Spleen (tissue), 11 donors: ENCODE measurements at regions not wholly inside any gene's neighbourhood (a gene's known extent, or its start where the extent isn't known, plus 50 kb on each side); places are given as distances from the start of the nearest gene placed in this dataset.

Experiments used
- DNase-seq: peaks from one replicate; pipeline ENCODE4 v3.0.0-alpha.2; 2020
- H3K27ac ChIP-seq, 8 donors: fragments of 200-600 bp; sonication (generic) in 7 of 8; 1 replicate in 4 of 8; 2 replicates in 4 of 8; pipeline versions ENCODE4 v1.5.0 to v1.8.0; 2016 to 2021; ENCODE audit warnings: inconsistent platforms in 4 of 8, mild to moderate bottlenecking in 4 of 8, moderate library complexity in 1 of 8
- H3K27me3 ChIP-seq, 7 donors: fragments of 200-600 bp; sonication (generic) in 6 of 7; replicated peaks in 1 of 7; 1 replicate in 4 of 7; 2 replicates in 3 of 7; pipeline versions ENCODE4 v1.5.0 to v1.8.0; 2016 to 2021; ENCODE audit warnings: inconsistent platforms in 3 of 7, mild to moderate bottlenecking in 1 of 7
- H3K36me3 ChIP-seq, 6 donors: fragments of 200-600 bp; sonication (generic) in 5 of 6; 1 replicate in 4 of 6; 2 replicates in 2 of 6; pipeline versions ENCODE4 v1.5.0 to v1.8.0; 2016 to 2021; ENCODE audit warnings: inconsistent platforms in 2 of 6
- H3K4me1 ChIP-seq, 6 donors: fragments of 200-600 bp; sonication (generic) in 5 of 6; 1 replicate in 3 of 6; 2 replicates in 3 of 6; pipeline versions ENCODE4 v1.5.0 to v1.8.0; 2016 to 2021; ENCODE audit warnings: inconsistent platforms in 3 of 6
- H3K4me3 ChIP-seq, 8 donors: fragments of 200-600 bp; sonication (generic) in 7 of 8; 1 replicate in 4 of 8; 2 replicates in 4 of 8; pipeline versions ENCODE4 v1.5.0 to v1.8.0; 2016 to 2021; ENCODE audit warnings: inconsistent platforms in 4 of 8, mild to moderate bottlenecking in 4 of 8, moderate library complexity in 2 of 8
- H3K9me3 ChIP-seq, 8 donors: fragments of 200-600 bp; sonication (generic) in 7 of 8; 1 replicate in 4 of 8; 2 replicates in 4 of 8; pipeline versions ENCODE4 v1.5.0 to v1.8.0; 2016 to 2021; ENCODE audit warnings: inconsistent platforms in 4 of 8
- POLR2A ChIP-seq, 3 donors: fragments of 450-650 bp; IDR thresholded peaks; one replicate each; pipeline ENCODE4 v1.5.1; 2017; ENCODE audit warnings: antibody characterized with exemption in 3 of 3, mild to moderate bottlenecking in 1 of 3
- POLR2AphosphoS5 ChIP-seq, 3 donors: sonication (generic); formaldehyde crosslinking; IDR thresholded peaks; one replicate each; pipeline ENCODE4 v1.5.1; 2017; ENCODE audit warnings: antibody characterized with exemption in 3 of 3
- WGBS, 5 donors: extraction: QIAGEN DNeasy Blood & Tissue Kit in 3 of 5; methylation state at CpG; one replicate each; pipeline versions ENCODE4 v1.1.5 to v1.1.7; 2013 to 2018; 5-methylcytosine and 5-hydroxymethylcytosine counted together
- intact Hi-C: fragments of 100-400 bp; cut with DNase I; formaldehyde crosslinking; loops from one replicate; pipeline ENCODE4 v1.15.0; 2023; ENCODE audit warnings: low total_unique reads
- TF ChIP-seq, protein P1 (sequence below), 11 experiments: fragments of 200-600 bp in 7 of 11; fragments of 450-650 bp in 4 of 11; sonication (generic) in 4 of 11; IDR thresholded peaks in 8 of 11; conservative IDR thresholded peaks in 3 of 11; 1 replicate in 7 of 11; 2 replicates in 4 of 11; pipeline versions ENCODE4 v1.4.0 to v1.8.0; 2016 to 2021; ENCODE audit warnings: antibody characterized with exemption in 11 of 11, inconsistent platforms in 4 of 11, mild to moderate bottlenecking in 1 of 11
- donor health status: healthy with polysubstance abuse.
- donor health status: DM: no; HTN: no; CAD: no; lungs with moderate emphysema.
- donor health status: DM: no; HTN: no; CAD: no.
- donor health status: Bipolar disorder and iron deficiency.
- donor health status: healthy.
- donor health status: DM: no; HTN: no; CAD: no.
- donor health status: DM: yes; HTN: yes; CAD: no.

DNA sequence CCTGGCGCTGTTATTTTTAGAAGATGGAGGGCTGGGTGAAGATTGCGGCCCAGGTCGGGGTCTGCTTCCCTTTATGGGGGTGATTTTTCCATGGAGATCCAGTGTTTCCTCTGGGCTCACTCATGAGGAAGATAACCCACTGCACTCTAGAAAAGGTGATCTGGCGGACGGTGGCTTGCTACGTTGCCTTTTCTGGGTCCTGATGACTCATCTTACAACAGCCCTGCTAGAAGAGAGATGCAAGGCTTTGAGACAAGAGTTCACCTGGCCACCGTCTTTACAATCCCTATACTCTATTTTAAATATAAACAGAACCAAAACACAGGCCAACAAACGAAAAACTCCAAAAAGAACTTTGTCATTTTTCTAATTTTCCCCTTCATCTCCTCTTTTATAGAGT lies 182.1 kb upstream of the EXOC2 start:
- Histone ChIP-seq H3K36me3 (no peaks in the 10 kb centered on the region), H3K27ac (no peak overlapping the region), H3K4me3 (no peak overlapping the region), H3K27me3 (peaks cover 0 to 12% (median 0%) of the 10 kb centered on the region in 7 donors), H3K9me3 (no peaks in the 10 kb centered on the region), H3K4me1 (no peaks in the 10 kb centered on the region)
- TF ChIP-seq, protein P1, sequence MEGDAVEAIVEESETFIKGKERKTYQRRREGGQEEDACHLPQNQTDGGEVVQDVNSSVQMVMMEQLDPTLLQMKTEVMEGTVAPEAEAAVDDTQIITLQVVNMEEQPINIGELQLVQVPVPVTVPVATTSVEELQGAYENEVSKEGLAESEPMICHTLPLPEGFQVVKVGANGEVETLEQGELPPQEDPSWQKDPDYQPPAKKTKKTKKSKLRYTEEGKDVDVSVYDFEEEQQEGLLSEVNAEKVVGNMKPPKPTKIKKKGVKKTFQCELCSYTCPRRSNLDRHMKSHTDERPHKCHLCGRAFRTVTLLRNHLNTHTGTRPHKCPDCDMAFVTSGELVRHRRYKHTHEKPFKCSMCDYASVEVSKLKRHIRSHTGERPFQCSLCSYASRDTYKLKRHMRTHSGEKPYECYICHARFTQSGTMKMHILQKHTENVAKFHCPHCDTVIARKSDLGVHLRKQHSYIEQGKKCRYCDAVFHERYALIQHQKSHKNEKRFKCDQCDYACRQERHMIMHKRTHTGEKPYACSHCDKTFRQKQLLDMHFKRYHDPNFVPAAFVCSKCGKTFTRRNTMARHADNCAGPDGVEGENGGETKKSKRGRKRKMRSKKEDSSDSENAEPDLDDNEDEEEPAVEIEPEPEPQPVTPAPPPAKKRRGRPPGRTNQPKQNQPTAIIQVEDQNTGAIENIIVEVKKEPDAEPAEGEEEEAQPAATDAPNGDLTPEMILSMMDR (IDR thresholded peaks at IDR 0.05 in 8 of 11, conservative IDR thresholded peaks at IDR 0.05 in 3 of 11): no peak
- TF ChIP-seq POLR2A (IDR thresholded peaks at IDR 0.05) (no peak), POLR2AphosphoS5 (IDR thresholded peaks at IDR 0.05) (no peak)
- WGBS, 5 donors: 53 to 65% (median 59%) methylated on average over 8 of the region's 8 CpGs
- intact Hi-C loops: no loop called here
- DNase-seq: no peak

DNA sequence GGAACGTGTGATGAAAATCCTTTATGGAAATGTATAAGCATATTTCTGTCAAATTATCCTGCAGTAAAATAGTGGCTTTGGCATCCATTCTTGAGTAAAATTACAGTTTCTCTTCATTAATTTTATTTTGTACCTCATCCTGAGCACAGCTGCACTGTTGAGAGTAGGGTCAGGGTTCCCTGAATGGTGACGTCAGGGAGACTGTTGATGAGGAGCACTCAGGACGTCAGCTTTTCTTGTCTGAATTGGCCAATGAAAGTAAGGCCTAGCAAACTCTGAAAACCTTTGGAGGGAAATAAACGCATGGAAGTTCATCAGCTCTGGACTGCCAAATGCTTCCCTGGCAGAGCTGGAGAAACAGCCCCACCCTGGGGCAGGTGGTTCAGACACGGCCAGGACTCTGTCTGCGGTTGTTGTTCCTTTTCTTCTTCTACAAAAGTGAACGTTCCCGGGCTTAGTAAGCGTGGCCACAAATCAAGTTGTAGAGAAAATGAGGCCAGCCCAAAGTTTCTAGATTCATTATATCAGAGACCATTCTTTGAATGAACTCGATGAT lies 179.7 kb upstream of the EXOC2 start:
- DNase-seq: no peak
- no peak overlapping the region for H3K4me3 ChIP-seq
- H3K4me1 ChIP-seq: no peaks in the 10 kb centered on the region
- TF ChIP-seq POLR2A (IDR thresholded peaks at IDR 0.05) (no peak), POLR2AphosphoS5 (IDR thresholded peaks at IDR 0.05) (no peak)
- TF ChIP-seq, protein P1 (IDR thresholded peaks at IDR 0.05 in 8 of 11, conservative IDR thresholded peaks at IDR 0.05 in 3 of 11): no peak
- H3K9me3 ChIP-seq: no peaks in the 10 kb centered on the region
- H3K27me3 ChIP-seq: peaks cover 0 to 26% (median 0%) of the 10 kb centered on the region in 7 donors
- H3K36me3 ChIP-seq: no peaks in the 10 kb centered on the region
- WGBS, 5 donors: 85 to 91% (median 88%) methylated on average over 10 of the region's 10 CpGs
- intact Hi-C loops: no loop called here
- no peak overlapping the region for H3K27ac ChIP-seq

DNA sequence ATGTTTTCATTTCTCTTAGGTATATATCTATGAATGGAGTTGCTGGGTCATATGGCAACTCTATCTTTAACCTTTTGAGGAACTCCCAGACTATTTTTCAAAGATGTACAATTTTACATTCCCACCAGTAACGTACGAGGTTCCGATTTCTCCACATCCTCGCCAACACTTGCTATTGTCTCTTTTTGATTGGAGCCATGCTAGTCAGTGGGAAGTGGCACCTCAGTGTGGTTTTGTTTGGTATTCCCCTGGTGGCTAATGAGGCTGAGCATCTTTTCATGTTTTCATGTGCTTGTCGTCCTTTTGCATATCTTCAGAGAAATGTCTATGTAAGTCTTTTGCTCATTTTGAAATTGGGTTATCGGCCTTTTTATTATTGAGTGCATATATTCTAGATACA lies 178.6 kb upstream of the EXOC2 start:
- Histone ChIP-seq H3K36me3 (no peaks in the 10 kb centered on the region), H3K9me3 (no peaks in the 10 kb centered on the region), H3K4me3 (no peak overlapping the region), H3K27ac (no peak overlapping the region), H3K4me1 (no peaks in the 10 kb centered on the region), H3K27me3 (peaks cover 0 to 20% (median 0%) of the 10 kb centered on the region in 7 donors)
- WGBS, 5 donors: 83 to 93% (median 86%) methylated on average over 6 of the region's 6 CpGs
- DNase-seq: no peak
- intact Hi-C loops: no loop called here
- TF ChIP-seq POLR2A (IDR thresholded peaks at IDR 0.05) (no peak), POLR2AphosphoS5 (IDR thresholded peaks at IDR 0.05) (no peak)
- TF ChIP-seq, protein P1 (IDR thresholded peaks at IDR 0.05 in 8 of 11, conservative IDR thresholded peaks at IDR 0.05 in 3 of 11): no peak

- no peak for DNase-seq
- intact Hi-C loops: no loop called here
- H3K27ac ChIP-seq: no peak overlapping the region
- no peak overlapping the region for H3K4me3 ChIP-seq
- H3K36me3 ChIP-seq: no peaks in the 10 kb centered on the region
- H3K9me3 ChIP-seq: no peaks in the 10 kb centered on the region
- H3K27me3 ChIP-seq: peaks cover 0 to 25% (median 0%) of the 10 kb centered on the region in 7 donors
- 63 to 75% (median 69%) methylated on average over 5 of the region's 5 CpGs for WGBS, 5 donors
- TF ChIP-seq POLR2AphosphoS5 (IDR thresholded peaks at IDR 0.05) (no peak), POLR2A (IDR thresholded peaks at IDR 0.05) (no peak)
- TF ChIP-seq, protein P1 (IDR thresholded peaks at IDR 0.05 in 8 of 11, conservative IDR thresholded peaks at IDR 0.05 in 3 of 11): no peak
- no peaks in the 10 kb centered on the region for H3K4me1 ChIP-seq
These were observed 177.2 kb upstream of the EXOC2 start for GRCh38 chr6:870096-870495.
